H1 (cell line): ENCODE measurements at regions not wholly inside any gene's neighbourhood (a gene's known extent, or its start where the extent isn't known, plus 50 kb on each side); places are given as distances from the start of the nearest gene placed in this dataset.

Experiments used
- CTCF ChIA-PET: fragments of 300-600 bp; sonication (Branson Sonifier 250); formaldehyde crosslinking; loops from one replicate; lab custom pipeline; 2021; ENCODE audit not compliant: partially characterized antibody; lab: Charles Lee
- POLR2A ChIA-PET: fragments of 300-600 bp; sonication (Branson Sonifier 250); formaldehyde crosslinking; loops from one replicate; lab custom pipeline; 2021; ENCODE audit warnings: inconsistent platforms; ENCODE audit not compliant: partially characterized antibody; lab: Charles Lee
- DNase-seq, 2 experiments: peaks; one replicate each; pipeline versions ENCODE4 v3.0.0 to v3.0.0-alpha.2; 2010 to 2022; ENCODE audit warnings: low spot score in 2 of 2, low read depth in 1 of 2, mixed read lengths in 1 of 2
- FAIRE-seq: peaks from 2 replicates; lab custom pipeline; 2011; peaks lifted over from hg19 to GRCh38; lab: Jason Lieb, UNC
- H2AFZ ChIP-seq: 2 replicates; pipeline ENCODE4 v1.8.1; 2012; ENCODE audit warnings: low read length, inconsistent platforms
- H2AK5ac ChIP-seq: 2 replicates; pipeline ENCODE4 v1.6.1; 2013; ENCODE audit warnings: low read depth, low read length
- H2BK120ac ChIP-seq: replicated peaks from 2 replicates; pipeline ENCODE3; 2013; ENCODE audit warnings: low read depth, low read length, inconsistent platforms
- H2BK12ac ChIP-seq: 2 replicates; pipeline ENCODE4 v1.6.1; 2013; ENCODE audit warnings: low read depth, low read length
- H2BK15ac ChIP-seq: 2 replicates; pipeline ENCODE4 v1.6.1; 2013; ENCODE audit warnings: low read length
- H2BK20ac ChIP-seq: 2 replicates; pipeline ENCODE4 v1.6.1; 2013; ENCODE audit warnings: low read length
- H2BK5ac ChIP-seq: 2 replicates; pipeline ENCODE4 v1.6.1; 2013; ENCODE audit warnings: low read depth, low read length
- H3K14ac ChIP-seq: 2 replicates; pipeline ENCODE4 v1.6.1; 2013; ENCODE audit warnings: inconsistent platforms; ENCODE audit not compliant: insufficient read length
- H3K18ac ChIP-seq: 2 replicates; pipeline ENCODE4 v1.6.1; 2013; ENCODE audit warnings: low read length; ENCODE audit errors: extremely low read depth
- H3K23ac ChIP-seq: 2 replicates; pipeline ENCODE4 v1.6.1; 2013; ENCODE audit warnings: inconsistent platforms; ENCODE audit not compliant: insufficient read length
- H3K23me2 ChIP-seq: 2 replicates; pipeline ENCODE4 v1.6.1; 2013; ENCODE audit warnings: low read depth, low read length
- H3K27ac ChIP-seq: 2 replicates; pipeline ENCODE4 v1.6.1; 2011; ENCODE audit warnings: low read depth, low read length, inconsistent platforms
- H3K27me3 ChIP-seq, 4 experiments: replicated peaks in 1 of 4; 1 replicate in 1 of 4; 2 replicates in 3 of 4; pipeline versions ENCODE4 v1.6.1 to v1.8.1; 2011 to 2013; ENCODE audit warnings: low read length in 3 of 4, mild to moderate bottlenecking in 3 of 4, inconsistent platforms in 2 of 4, mixed read lengths in 2 of 4, moderate library complexity in 1 of 4; ENCODE audit not compliant: control insufficient read depth in 3 of 4, insufficient read depth in 3 of 4; ENCODE audit errors: extremely low read depth in 1 of 4
- H3K36me3 ChIP-seq, 4 experiments: 2 replicates each; pipeline versions ENCODE4 v1.6.1 to v1.8.1; 2011 to 2013; ENCODE audit warnings: mild to moderate bottlenecking in 4 of 4, low read length in 3 of 4, moderate library complexity in 2 of 4, control low read depth in 1 of 4, inconsistent platforms in 1 of 4; ENCODE audit not compliant: insufficient read depth in 4 of 4, control insufficient read depth in 2 of 4
- H3K4ac ChIP-seq: replicated peaks from 2 replicates; pipeline ENCODE3; 2013; ENCODE audit warnings: low read length, low read depth, mixed read lengths, inconsistent platforms; ENCODE audit not compliant: insufficient read length
- H3K4me1 ChIP-seq, 4 experiments: replicated peaks in 1 of 4; 1 replicate in 1 of 4; 2 replicates in 3 of 4; pipeline versions ENCODE4 v1.6.1 to v1.8.1; 2011 to 2013; ENCODE audit warnings: low read length in 3 of 4, inconsistent platforms in 2 of 4, mixed read lengths in 1 of 4; ENCODE audit not compliant: insufficient read depth in 4 of 4, control insufficient read depth in 3 of 4
- H3K4me2 ChIP-seq, 2 experiments: 2 replicates each; pipeline versions ENCODE4 v1.6.1 to v1.8.1; 2011 to 2013; ENCODE audit warnings: low read depth in 2 of 2, low read length in 2 of 2, control low read depth in 1 of 2, inconsistent platforms in 1 of 2, mild to moderate bottlenecking in 1 of 2; ENCODE audit not compliant: insufficient read depth in 1 of 2
- H3K4me3 ChIP-seq, 4 experiments: fragments of 200-600, 300-600 bp in 1 of 4; sonication (generic), shearing (Covaris generic), sonication (Bioruptor Twin) in 1 of 4; 2 replicates each; pipeline versions ENCODE4 v1.5.1 to v1.8.1; 2011 to 2016; ENCODE audit warnings: low read length in 4 of 4, low read depth in 3 of 4, control low read depth in 2 of 4, inconsistent platforms in 2 of 4, mild to moderate bottlenecking in 2 of 4, mixed read lengths in 1 of 4, moderate library complexity in 1 of 4; ENCODE audit not compliant: insufficient read depth in 2 of 4; ENCODE audit errors: extremely low read depth in 1 of 4
- H3K56ac ChIP-seq: replicated peaks from 2 replicates; pipeline ENCODE3; 2013; ENCODE audit warnings: low read depth, mild to moderate bottlenecking, mixed read lengths, low read length, inconsistent platforms; ENCODE audit not compliant: insufficient read length
- H3K79me1 ChIP-seq: 2 replicates; pipeline ENCODE4 v1.6.1; 2013; ENCODE audit warnings: low read depth, low read length, control low read depth
- H3K79me2 ChIP-seq, 2 experiments: 2 replicates each; pipeline versions ENCODE4 v1.6.1 to v1.8.1; 2012 to 2013; ENCODE audit warnings: low read length in 2 of 2, mild to moderate bottlenecking in 2 of 2, inconsistent platforms in 1 of 2; ENCODE audit not compliant: insufficient read depth in 2 of 2, control insufficient read depth in 1 of 2
- H3K9ac ChIP-seq, 4 experiments: replicated peaks in 1 of 4; 1 replicate in 1 of 4; 2 replicates in 3 of 4; pipeline versions ENCODE4 v1.6.1 to v1.8.1; 2011 to 2013; ENCODE audit warnings: low read depth in 3 of 4, low read length in 3 of 4, control low read depth in 2 of 4, mild to moderate bottlenecking in 2 of 4, moderate library complexity in 2 of 4, inconsistent platforms in 1 of 4; ENCODE audit errors: extremely low read depth in 1 of 4
- H3K9me3 ChIP-seq, 2 experiments: 2 replicates each; pipeline versions ENCODE4 v1.6.1 to v1.8.1; 2012 to 2013; ENCODE audit warnings: mild to moderate bottlenecking in 2 of 2, moderate library complexity in 2 of 2, control low read depth in 1 of 2, inconsistent platforms in 1 of 2, low read depth in 1 of 2, low read length in 1 of 2, mixed read lengths in 1 of 2; ENCODE audit not compliant: insufficient read depth in 2 of 2
- H4K20me1 ChIP-seq, 2 experiments: replicated peaks in 1 of 2; 2 replicates each; pipeline versions ENCODE3 to v1.8.1; 2011 to 2013; ENCODE audit warnings: inconsistent platforms in 2 of 2, low read length in 2 of 2, mild to moderate bottlenecking in 1 of 2; ENCODE audit not compliant: insufficient read depth in 2 of 2, control insufficient read depth in 1 of 2
- H4K5ac ChIP-seq: 2 replicates; pipeline ENCODE4 v1.6.1; 2013; ENCODE audit warnings: low read length, low read depth, mixed read lengths, inconsistent platforms; ENCODE audit not compliant: insufficient read length
- H4K8ac ChIP-seq: 2 replicates; pipeline ENCODE4 v1.8.0; 2013; ENCODE audit warnings: mild to moderate bottlenecking, moderate library complexity, low read length, inconsistent platforms; ENCODE audit not compliant: insufficient read depth; ENCODE audit errors: extremely low read depth
- H4K91ac ChIP-seq: replicated peaks from 2 replicates; pipeline ENCODE3; 2013; ENCODE audit warnings: low read length, mixed read lengths, inconsistent platforms; ENCODE audit not compliant: insufficient read length
- CTCF ChIP-seq, 3 experiments: IDR thresholded peaks; 1 replicate in 2 of 3; 2 replicates in 1 of 3; pipeline versions ENCODE4 v1.5.1 to v1.6.1; 2011; ENCODE audit warnings: low read length in 3 of 3, mild to moderate bottlenecking in 3 of 3, inconsistent platforms in 2 of 3, low read depth in 1 of 3, moderate library complexity in 1 of 3; ENCODE audit not compliant: insufficient read depth in 1 of 3; ENCODE audit errors: control extremely low read depth in 1 of 3
- HDAC6 ChIP-seq: IDR thresholded peaks from one replicate; pipeline ENCODE4 v1.7.1; 2012; ENCODE audit warnings: low read depth, mild to moderate bottlenecking, inconsistent platforms, low read length, moderate library complexity
- KDM1A ChIP-seq: fragments of 200-600, 300-600 bp; sonication (generic); IDR thresholded peaks from 2 replicates; pipeline ENCODE4 v1.7.1; 2016; ENCODE audit warnings: mild to moderate bottlenecking, low read length, borderline replicate concordance
- PHF8 ChIP-seq: fragments of 200-600 bp; sonication (generic); conservative IDR thresholded peaks from 2 replicates; pipeline ENCODE4 v1.7.1; 2012; ENCODE audit warnings: low read depth, mild to moderate bottlenecking, inconsistent platforms, low read length, moderate library complexity
- RBBP5 ChIP-seq: IDR thresholded peaks from 2 replicates; pipeline ENCODE4 v1.7.1; 2012; ENCODE audit warnings: low read depth, mild to moderate bottlenecking, inconsistent platforms, low read length, moderate library complexity, borderline replicate concordance
- RNF2 ChIP-seq: fragments of 200-900, 300-1000 bp; sonication (generic); IDR thresholded peaks from 2 replicates; pipeline ENCODE4 v1.7.1; 2016; ENCODE audit warnings: borderline replicate concordance, low read depth, mild to moderate bottlenecking, antibody characterized with exemption, low read length; ENCODE audit not compliant: poor library complexity, severe bottlenecking; ENCODE audit errors: missing control alignments
- RXRA ChIP-seq: IDR thresholded peaks from 2 replicates; pipeline ENCODE4 v1.6.1; 2011; ENCODE audit warnings: low read depth, mild to moderate bottlenecking, low read length, moderate library complexity; ENCODE audit not compliant: insufficient read depth
- SIN3A ChIP-seq, 2 experiments: IDR thresholded peaks in 1 of 2; conservative IDR thresholded peaks in 1 of 2; 2 replicates each; pipeline ENCODE4 v1.6.1; 2011 to 2012; ENCODE audit warnings: low read length in 2 of 2, improper control_type of control experiment in 1 of 2, low read depth in 1 of 2, mild to moderate bottlenecking in 1 of 2
- SP1 ChIP-seq: IDR thresholded peaks from 2 replicates; pipeline ENCODE4 v1.6.1; 2011; ENCODE audit warnings: low read depth, low read length
- TBP ChIP-seq: IDR thresholded peaks from 2 replicates; pipeline ENCODE4 v1.6.1; 2011; ENCODE audit warnings: low read depth, low read length, improper control_type of control experiment
- TCF12 ChIP-seq: IDR thresholded peaks from 2 replicates; pipeline ENCODE4 v1.6.1; 2011; ENCODE audit warnings: low read depth, mild to moderate bottlenecking, low read length
- WGBS, 2 experiments: shearing (Covaris generic) in 1 of 2; methylation state at CpG; one replicate each; pipeline versions ENCODE4 v1.1.6 to v1.1.7; 2013 to 2015; ENCODE audit warnings: low lambda C conversion rate in 2 of 2, mixed read lengths in 2 of 2, inconsistent platforms in 1 of 2, low coverage in 1 of 2, missing lambda C conversion rate in 1 of 2; ENCODE audit not compliant: insufficient replicate concordance in 2 of 2, insufficient coverage in 1 of 2, insufficient read length in 1 of 2; ENCODE audit errors: extremely low coverage in 1 of 2, missing lambda C conversion rate in 1 of 2; 5-methylcytosine and 5-hydroxymethylcytosine counted together

- no peak overlapping the region for H2BK12ac ChIP-seq
- H4K20me1 ChIP-seq, result no peaks in the 10 kb centered on the region
- H4K8ac ChIP-seq, result no peak overlapping the region
- H2BK20ac ChIP-seq, result no peak overlapping the region
- DNase-seq (no peak), FAIRE-seq (no peak)
- H3K79me2 ChIP-seq, result no peaks in the 10 kb centered on the region
- H3K4me1 ChIP-seq, result 0 out of 7 replicates have a peak, but pooled peaks cover 0 to 3% (median 0%) of the 10 kb centered on the region in 4 experiments
- H4K91ac ChIP-seq, result no peak overlapping the region
- no peak overlapping the region for H3K18ac ChIP-seq
- H3K27ac ChIP-seq, result no peak overlapping the region
- ChIA-PET POLR2A (no interaction called here), CTCF (no interaction called here)
- H3K79me1 ChIP-seq, result no peaks in the 10 kb centered on the region
- no peak overlapping the region for H2BK120ac ChIP-seq
- H3K9me3 ChIP-seq, result no peaks in the 10 kb centered on the region
- no peak overlapping the region for H4K5ac ChIP-seq
- 93% methylated on average over 11 of the region's 11 CpGs; no CpG with 5 or more reads in 1 of the 2 experiments for whole genome bisulfite sequencing, 2 experiments
- no peak overlapping the region for H3K9ac ChIP-seq
- no peak overlapping the region for H2AFZ ChIP-seq
- no peak overlapping the region for H3K4me2 ChIP-seq
- H3K4me3 ChIP-seq, result no peak overlapping the region
- no peaks in the 10 kb centered on the region for H3K27me3 ChIP-seq
- H3K56ac ChIP-seq, result no peak overlapping the region
- no peak overlapping the region for H3K4ac ChIP-seq
- H3K23ac ChIP-seq, result no peak overlapping the region
- no peaks in the 10 kb centered on the region for H3K23me2 ChIP-seq
- H3K36me3 ChIP-seq, result no peaks in the 10 kb centered on the region
- H2AK5ac ChIP-seq, result no peak overlapping the region
- no peak overlapping the region for H3K14ac ChIP-seq
- H2BK5ac ChIP-seq, result no peak overlapping the region
- no peak overlapping the region for H2BK15ac ChIP-seq
- no peak for TF ChIP-seq RNF2
- TF ChIP-seq RXRA, result no peak
- no peak for TF ChIP-seq TCF12
- TF ChIP-seq TBP, result no peak
- no peak for TF ChIP-seq SP1
- TF ChIP-seq HDAC6, result no peak
- TF ChIP-seq SIN3A (conservative IDR thresholded peaks at IDR 0.05 in 1 of 2, IDR thresholded peaks at IDR 0.05 in 1 of 2; ENCODE audit: low read depth in 1 of 2, low read length in 2 of 2), result no peak
- no peak for TF ChIP-seq RBBP5
- TF ChIP-seq CTCF (IDR thresholded peaks at IDR 0.05; ENCODE audit: control extremely low read depth in 1 of 3, insufficient read depth in 1 of 3, low read depth in 1 of 3, low read length in 3 of 3), result no peak
- TF ChIP-seq KDM1A, result no peak
- no peak for TF ChIP-seq PHF8
Measured at GRCh38 chr4:180861651-180862050, 1381.6 kb upstream of the TENM3 start.
